HG02885 (cell line): ENCODE measurements at regions not wholly inside any gene's neighbourhood (a gene's known extent, or its start where the extent isn't known, plus 50 kb on each side); places are given as distances from the start of the nearest gene placed in this dataset.

Experiments used
- ATAC-seq: cut with Tn5 transposase; IDR thresholded peaks from one replicate; pipeline ENCODE4 v1.9.1; 2021; ENCODE audit warnings: mild to moderate bottlenecking; ENCODE audit not compliant: unreplicated experiment, poor library complexity

- ATAC-seq = no peak
Observed at GRCh38 chr11:10358696-10359095, 53.8 kb downstream of the ADM start.

GRCh38 chr11:10359171-10359570 lies 54.3 kb downstream of the ADM start:
- ATAC-seq = no peak

- ATAC-seq = no peak
Observed at GRCh38 chr11:10360835-10361234, 56.0 kb downstream of the ADM start.

- no peak for ATAC-seq
Observed at GRCh38 chr11:10365045-10365444, 60.2 kb downstream of the ADM start.

GRCh38 chr11:10366568-10367331 lies 61.9 kb downstream of the ADM start:
- ATAC-seq = peak; percentile 90

GRCh38 chr11:10371926-10372641 lies 67.2 kb downstream of the ADM start:
- no peak for ATAC-seq

GRCh38 chr11:10373340-10373739 lies 68.5 kb downstream of the ADM start:
- no peak for ATAC-seq

GRCh38 chr11:10373929-10374328 lies 69.1 kb downstream of the ADM start:
- no peak for ATAC-seq

- no peak for ATAC-seq
Observed at GRCh38 chr11:10374386-10374785, 69.5 kb downstream of the ADM start.

GRCh38 chr11:10375280-10375971 lies 70.6 kb downstream of the ADM start:
- no peak for ATAC-seq

- no peak for ATAC-seq
Observed at GRCh38 chr11:10376061-10376460, 71.2 kb downstream of the ADM start.

GRCh38 chr11:10377183-10377582 lies 72.3 kb downstream of the ADM start:
- no peak for ATAC-seq

GRCh38 chr11:10378362-10378761 lies 73.5 kb downstream of the ADM start:
- ATAC-seq = no peak

- no peak for ATAC-seq
Observed at GRCh38 chr11:10379022-10379421, 74.1 kb downstream of the ADM start.

- no peak for ATAC-seq
Observed at GRCh38 chr11:10379426-10379825, 74.6 kb downstream of the ADM start.

- ATAC-seq = no peak
Observed at GRCh38 chr11:10379871-10380568, 75.0 kb upstream of the AMPD3 start.

- ATAC-seq = no peak
Observed at GRCh38 chr11:10380921-10381320, 74.1 kb upstream of the AMPD3 start.

GRCh38 chr11:10381736-10382135 lies 73.3 kb upstream of the AMPD3 start:
- no peak for ATAC-seq

- ATAC-seq = no peak
Observed at GRCh38 chr11:10382518-10382917, 72.5 kb upstream of the AMPD3 start.

GRCh38 chr11:10385696-10386095 lies 69.4 kb upstream of the AMPD3 start:
- no peak for ATAC-seq

GRCh38 chr11:10386361-10386760 lies 68.7 kb upstream of the AMPD3 start:
- ATAC-seq = no peak
